Endothelial cell of umbilical vein (primary cell): ENCODE measurements at regions not wholly inside any gene's neighbourhood (a gene's known extent, or its start where the extent isn't known, plus 50 kb on each side); places are given as distances from the start of the nearest gene placed in this dataset.

Source experiments
- BruUV-seq: library from RNA; stranded (reverse); fragments of 400-500 nt; replicated peaks from 2 replicates; lab custom pipeline; 2021; lab: Mats Ljungman, UMichigan
- CTCF ChIA-PET: fragments of 300-600, 350-600 bp; sonication (Branson Sonifier 250); formaldehyde crosslinking; loops from one replicate; lab custom pipeline; 2021; ENCODE audit warnings: antibody characterized with exemption, inconsistent platforms; lab: Charles Lee
- POLR2A ChIA-PET: fragments of 300-600, 350-600 bp; sonication (Branson Sonifier 250); formaldehyde crosslinking; loops from one replicate; lab custom pipeline; 2021; ENCODE audit warnings: antibody characterized with exemption, inconsistent platforms; lab: Charles Lee
- DNase-seq: peaks from one replicate; pipeline ENCODE4 v3.0.0-alpha.2; 2011; ENCODE audit warnings: low read depth, low spot score
- FAIRE-seq: peaks from 2 replicates; lab custom pipeline; 2011; peaks lifted over from hg19 to GRCh38; lab: Jason Lieb, UNC
- H2AFZ ChIP-seq: 2 replicates; pipeline ENCODE4 v1.6.0; 2012; ENCODE audit warnings: low read depth, low read length, control low read depth, inconsistent platforms
- H3K27ac ChIP-seq: 2 replicates; pipeline ENCODE4 v1.5.1; 2011; ENCODE audit warnings: low read depth, mild to moderate bottlenecking, control low read depth, low read length, moderate library complexity; ENCODE audit not compliant: insufficient read depth
- H3K27me3 ChIP-seq, 2 experiments: 2 replicates each; pipeline versions ENCODE4 v1.6.0 to v1.6.1; 2011; ENCODE audit warnings: low read length in 2 of 2, mixed read lengths in 1 of 2; ENCODE audit not compliant: control insufficient read depth in 2 of 2, insufficient read depth in 2 of 2
- H3K36me3 ChIP-seq, 2 experiments: 2 replicates in 1 of 2; 3 replicates in 1 of 2; pipeline ENCODE4 v1.5.1; 2011; ENCODE audit warnings: low read length in 2 of 2, mild to moderate bottlenecking in 1 of 2, moderate library complexity in 1 of 2; ENCODE audit not compliant: control insufficient read depth in 2 of 2, insufficient read depth in 2 of 2; ENCODE audit errors: extremely low read depth in 1 of 2
- H3K4me1 ChIP-seq: 3 replicates; pipeline ENCODE4 v1.5.1; 2011; ENCODE audit warnings: mild to moderate bottlenecking, low read length; ENCODE audit not compliant: control insufficient read depth, insufficient read depth; ENCODE audit errors: extremely low read depth
- H3K4me2 ChIP-seq: 2 replicates; pipeline ENCODE4 v1.6.1; 2011; ENCODE audit warnings: low read length, control low read depth, mixed read lengths; ENCODE audit not compliant: insufficient read depth
- H3K4me3 ChIP-seq, 3 experiments: fragments of 200-600 bp in 1 of 3; sonication (generic), shearing (Covaris generic) in 1 of 3; replicated peaks in 1 of 3; 2 replicates each; pipeline ENCODE4 v1.5.1; 2011 to 2016; ENCODE audit warnings: control low read depth in 3 of 3, low read length in 3 of 3, mild to moderate bottlenecking in 2 of 3, inconsistent platforms in 1 of 3, low read depth in 1 of 3, moderate library complexity in 1 of 3; ENCODE audit not compliant: insufficient read depth in 1 of 3
- H3K79me2 ChIP-seq: 2 replicates; pipeline ENCODE4 v1.6.0; 2012; ENCODE audit warnings: low read length, inconsistent platforms; ENCODE audit not compliant: control insufficient read depth, insufficient read depth
- H3K9ac ChIP-seq: replicated peaks from 2 replicates; pipeline ENCODE3; 2011; ENCODE audit warnings: low read length, control low read depth; ENCODE audit not compliant: insufficient read depth; ENCODE audit errors: extremely low read depth
- H3K9me1 ChIP-seq: replicated peaks from 3 replicates; pipeline ENCODE4 v1.6.0; 2011; ENCODE audit warnings: mild to moderate bottlenecking, low read length; ENCODE audit not compliant: control insufficient read depth, insufficient read depth; ENCODE audit errors: extremely low read depth
- H3K9me3 ChIP-seq: replicated peaks from 2 replicates; pipeline ENCODE4 v1.5.1; 2012; ENCODE audit warnings: low read length, inconsistent platforms; ENCODE audit not compliant: control insufficient read depth, insufficient read depth
- H4K20me1 ChIP-seq: replicated peaks from 2 replicates; pipeline ENCODE3; 2011; ENCODE audit warnings: mild to moderate bottlenecking, low read length; ENCODE audit not compliant: control insufficient read depth, insufficient read depth; ENCODE audit errors: extremely low read depth
- CTCF ChIP-seq, 2 donors: IDR thresholded peaks; 1 replicate in 1 of 2; 2 replicates in 1 of 2; pipeline ENCODE4 v1.5.1; 2011; ENCODE audit warnings: low read length in 2 of 2, mild to moderate bottlenecking in 2 of 2, moderate library complexity in 2 of 2, control low read depth in 1 of 2, inconsistent platforms in 1 of 2, low read depth in 1 of 2; ENCODE audit not compliant: insufficient read depth in 1 of 2; ENCODE audit errors: extremely low read depth in 1 of 2
- EZH2 ChIP-seq: IDR thresholded peaks from 2 replicates; pipeline ENCODE4 v1.6.1; 2012; ENCODE audit warnings: borderline replicate concordance, low read depth, mild to moderate bottlenecking, moderate library complexity, low read length, inconsistent platforms; ENCODE audit not compliant: severe bottlenecking
- FOS ChIP-seq: IDR thresholded peaks from 2 replicates; pipeline ENCODE4 v1.6.1; 2011; ENCODE audit warnings: mild to moderate bottlenecking, low read length, moderate library complexity, borderline replicate concordance; ENCODE audit not compliant: insufficient read depth
- GATA2 ChIP-seq: IDR thresholded peaks from 2 replicates; pipeline ENCODE4 v1.7.0; 2011; ENCODE audit warnings: low read depth, mild to moderate bottlenecking, moderate library complexity, mixed read lengths, low read length; ENCODE audit not compliant: insufficient read length, insufficient read depth
- JUN ChIP-seq: IDR thresholded peaks from 2 replicates; pipeline ENCODE4 v1.6.1; 2011; ENCODE audit warnings: borderline replicate concordance, low read depth; ENCODE audit not compliant: insufficient read length, insufficient read depth
- MAX ChIP-seq: IDR thresholded peaks from 2 replicates; pipeline ENCODE4 v1.6.1; 2011; ENCODE audit not compliant: insufficient read depth, insufficient read length
- MYC ChIP-seq: IDR thresholded peaks from one replicate; pipeline ENCODE4 v1.6.1; 2011; ENCODE audit warnings: mild to moderate bottlenecking, low read depth, low read length
- POLR2A ChIP-seq: IDR thresholded peaks from 2 replicates; pipeline ENCODE4 v1.6.1; 2012; ENCODE audit warnings: low read depth, mild to moderate bottlenecking, control low read depth, low read length
- POLR2AphosphoS5 ChIP-seq: IDR thresholded peaks from 2 replicates; pipeline ENCODE4 v1.6.1; 2012; ENCODE audit warnings: low read depth, mild to moderate bottlenecking, control low read depth, low read length, moderate library complexity; ENCODE audit not compliant: insufficient read depth
- dilution Hi-C: fragments of 300-500 bp; cut with MboI; formaldehyde crosslinking; loops from one replicate; pipeline ENCODE4 v1.15.0; 2019; ENCODE audit warnings: low sequenced_read_pairs; ENCODE audit not compliant: extremely low pct_ligation_motif_present
- intact Hi-C: fragments of 100-400 bp; cut with micrococcal nuclease; formaldehyde crosslinking; loops from one replicate; pipeline ENCODE4 v1.10.0; 2022

- no peaks in the 10 kb centered on the region for H3K27me3 ChIP-seq
- H3K4me2 ChIP-seq = no peak overlapping the region
- no peaks in the 10 kb centered on the region for H3K9me1 ChIP-seq
- no peak overlapping the region for H3K9ac ChIP-seq
- ChIA-PET POLR2A (no interaction called here), CTCF (no interaction called here)
- DNase-seq = no peak
- FAIRE-seq = no peak
- TF ChIP-seq MAX = no peak
- TF ChIP-seq MYC = no peak
- no peak for TF ChIP-seq EZH2
- no peak for TF ChIP-seq POLR2A
- TF ChIP-seq JUN = no peak
- no peak for TF ChIP-seq GATA2
- TF ChIP-seq POLR2AphosphoS5 = no peak
- no peak overlapping the region for H3K4me3 ChIP-seq
- no peaks in the 10 kb centered on the region for H4K20me1 ChIP-seq
- H3K27ac ChIP-seq = no peak overlapping the region
- no peaks in the 10 kb centered on the region for H3K36me3 ChIP-seq
- no peaks in the 10 kb centered on the region for H3K79me2 ChIP-seq
- no peak overlapping the region for H2AFZ ChIP-seq
- no peaks in the 10 kb centered on the region for H3K4me1 ChIP-seq
- dilution Hi-C loops = no loop called here
- H3K9me3 ChIP-seq = peaks cover 2% of the 10 kb centered on the region
- BruUV-seq = no TSS peak
- intact Hi-C loops = loop anchor here (5.0 kb wide), 1 partner anchor 571 kb away; no protein-coding TSS in a partner anchor
Observed at GRCh38 chr13:88701551-88701950, 1030.4 kb downstream of the SLITRK5 start.

GRCh38 chr13:88704600-88705275 lies 1033.6 kb downstream of the SLITRK5 start:
- H3K36me3 ChIP-seq = no peaks in the 10 kb centered on the region
- intact Hi-C loops = loop anchor here (5.0 kb wide), 1 partner anchor 568 kb away; no protein-coding TSS in a partner anchor
- no peaks in the 10 kb centered on the region for H3K4me1 ChIP-seq
- POLR2A ChIA-PET = no interaction called here
- TF ChIP-seq MAX = no peak
- no peak for TF ChIP-seq CTCF (IDR thresholded peaks at IDR 0.05; ENCODE audit: extremely low read depth in 1 of 2, insufficient read depth in 1 of 2, low read depth in 1 of 2, low read length in 2 of 2)
- TF ChIP-seq GATA2 = no peak
- TF ChIP-seq POLR2AphosphoS5 = no peak
- no peak for TF ChIP-seq POLR2A
- TF ChIP-seq FOS = no peak
- no peak for TF ChIP-seq JUN
- no peak for TF ChIP-seq MYC
- TF ChIP-seq EZH2 = no peak
- CTCF ChIA-PET = no interaction called here
- no peak overlapping the region for H2AFZ ChIP-seq
- H3K27ac ChIP-seq = no peak overlapping the region
- H3K9ac ChIP-seq = no peak overlapping the region
- dilution Hi-C loops = no loop called here
- no peak overlapping the region for H3K4me2 ChIP-seq
- H3K9me1 ChIP-seq = no peaks in the 10 kb centered on the region
- DNase-seq = no peak
- H3K79me2 ChIP-seq = no peaks in the 10 kb centered on the region
- BruUV-seq = no TSS peak
- H3K9me3 ChIP-seq = no peaks in the 10 kb centered on the region
- no peak overlapping the region for H3K4me3 ChIP-seq
- no peaks in the 10 kb centered on the region for H3K27me3 ChIP-seq
- no peaks in the 10 kb centered on the region for H4K20me1 ChIP-seq
- no peak for FAIRE-seq
